ENCODE measurements at regions not wholly inside any gene's neighbourhood (a gene's known extent, or its start where the extent isn't known, plus 50 kb on each side); places are given as distances from the start of the nearest gene placed in this dataset.

DNA sequence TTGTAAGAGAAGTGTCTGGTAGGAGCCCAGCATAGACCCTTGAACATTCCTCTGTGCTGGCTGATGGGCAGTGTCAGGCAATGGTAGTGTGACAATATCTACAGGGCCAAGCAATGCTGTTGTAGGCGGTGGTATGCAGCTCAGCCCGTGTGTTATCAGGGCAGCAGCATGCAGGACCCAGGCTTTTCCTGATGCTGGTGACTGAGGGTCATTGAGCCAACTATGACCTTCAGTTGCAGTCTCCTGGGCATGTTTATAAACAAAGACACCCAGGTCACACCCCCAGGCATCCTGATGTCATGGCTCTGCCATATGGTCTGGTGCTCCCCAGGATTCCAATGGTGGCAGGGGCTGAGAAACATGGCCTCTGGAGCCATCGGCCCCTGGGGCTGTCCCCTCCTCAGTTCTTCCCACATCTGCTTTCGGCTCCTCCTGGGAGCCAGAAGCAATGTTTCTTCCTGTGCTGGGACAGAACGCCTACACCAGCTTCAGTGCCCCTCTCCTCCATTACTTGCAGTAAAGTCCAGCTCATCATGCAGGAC, 518.0 kb upstream of the HS6ST1 start:
- FAIRE-seq, result no peak

DNA sequence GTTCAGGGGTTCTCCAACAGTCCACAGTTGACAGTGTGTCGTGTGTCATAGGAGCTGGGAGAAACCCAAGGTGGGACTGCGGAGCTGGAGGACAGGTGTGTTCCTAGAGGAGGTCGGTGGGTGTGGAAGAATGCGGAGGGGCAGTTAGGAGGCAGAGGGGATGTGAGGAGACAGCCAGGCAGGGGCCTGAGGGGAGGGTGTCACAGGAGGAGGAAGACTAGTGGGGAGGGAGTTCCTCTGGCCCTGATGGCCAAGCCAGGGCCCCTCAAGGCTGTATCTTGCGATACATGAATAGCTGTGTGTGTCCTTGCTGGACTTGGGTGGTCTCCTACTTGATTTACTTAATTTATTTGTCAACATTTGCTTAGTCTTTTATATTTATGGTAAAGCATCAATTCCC, 519.6 kb upstream of the HS6ST1 start:
- FAIRE-seq, result no peak

DNA sequence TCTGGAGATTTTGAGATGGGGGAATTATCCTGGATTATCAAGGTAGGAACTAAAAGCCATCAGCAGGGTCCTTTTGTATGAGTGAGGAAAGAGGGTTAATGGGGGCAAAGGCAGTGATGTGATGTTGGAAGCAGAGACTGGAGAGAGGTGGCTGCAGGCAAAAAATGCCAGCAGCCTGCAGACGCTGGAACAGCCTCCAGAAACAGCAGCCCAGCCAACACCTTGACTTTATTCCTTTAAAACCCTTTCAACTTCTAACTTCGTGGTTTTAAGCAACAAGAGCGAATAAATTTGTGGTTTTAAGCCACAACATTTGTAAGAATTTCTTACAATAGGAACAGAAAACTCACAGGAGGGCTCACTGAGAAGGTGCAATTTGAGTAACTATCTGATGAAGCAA, 523.1 kb upstream of the HS6ST1 start:
- no peak for FAIRE-seq

DNA sequence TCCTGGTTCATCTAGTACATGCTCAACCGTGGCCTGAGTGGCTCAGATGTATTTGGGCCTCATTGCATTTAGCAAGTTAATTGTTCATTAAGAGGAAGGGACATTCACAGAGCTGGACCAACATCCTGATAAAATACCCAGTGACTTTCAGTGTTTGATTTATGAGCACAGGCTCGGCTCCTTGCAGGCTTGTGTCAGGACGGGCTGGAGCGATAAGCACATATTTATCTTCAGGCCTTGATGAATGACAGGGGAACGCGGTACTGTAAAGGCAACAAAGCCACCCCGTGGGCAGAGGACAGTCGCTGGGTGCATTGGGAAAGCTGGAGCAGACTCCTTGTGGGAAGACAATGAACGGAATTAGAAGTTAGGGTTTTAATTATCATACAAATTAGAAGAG, 548.6 kb upstream of the HS6ST1 start:
- no peak for FAIRE-seq

DNA sequence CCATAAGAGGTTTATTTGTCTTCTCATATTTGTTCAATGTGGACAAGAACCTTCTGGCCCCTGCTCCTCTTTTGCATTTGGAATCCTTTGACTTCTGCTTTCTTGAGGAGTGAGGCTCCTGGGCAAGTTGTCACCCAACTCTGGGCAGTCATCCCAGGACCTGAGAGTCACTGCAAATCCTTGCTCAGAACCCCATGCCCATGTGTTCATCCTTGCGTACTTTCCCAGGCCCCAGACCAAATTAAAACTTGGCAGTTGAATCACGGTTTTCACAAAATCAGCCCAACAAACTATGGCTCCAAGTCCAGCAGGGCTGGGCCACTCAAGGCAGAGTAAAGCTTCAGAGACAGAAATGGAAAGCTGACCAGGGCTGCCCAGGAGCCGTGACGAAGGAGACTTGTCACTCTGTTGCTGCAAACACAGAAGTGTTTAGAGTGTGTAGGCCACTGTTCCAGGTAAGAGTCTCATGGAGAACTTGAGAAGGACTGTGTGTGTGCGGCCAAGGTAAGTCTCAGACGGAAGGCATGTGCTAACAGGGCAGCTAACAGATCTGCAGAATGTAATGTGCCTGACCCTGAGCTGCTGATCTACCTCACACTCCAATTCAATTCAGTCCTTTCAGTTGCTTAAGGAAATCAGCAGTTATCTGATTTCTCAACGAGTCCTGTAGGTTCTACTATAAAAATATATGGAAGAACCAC, 549.4 kb upstream of the HS6ST1 start:
- no peak for FAIRE-seq

DNA sequence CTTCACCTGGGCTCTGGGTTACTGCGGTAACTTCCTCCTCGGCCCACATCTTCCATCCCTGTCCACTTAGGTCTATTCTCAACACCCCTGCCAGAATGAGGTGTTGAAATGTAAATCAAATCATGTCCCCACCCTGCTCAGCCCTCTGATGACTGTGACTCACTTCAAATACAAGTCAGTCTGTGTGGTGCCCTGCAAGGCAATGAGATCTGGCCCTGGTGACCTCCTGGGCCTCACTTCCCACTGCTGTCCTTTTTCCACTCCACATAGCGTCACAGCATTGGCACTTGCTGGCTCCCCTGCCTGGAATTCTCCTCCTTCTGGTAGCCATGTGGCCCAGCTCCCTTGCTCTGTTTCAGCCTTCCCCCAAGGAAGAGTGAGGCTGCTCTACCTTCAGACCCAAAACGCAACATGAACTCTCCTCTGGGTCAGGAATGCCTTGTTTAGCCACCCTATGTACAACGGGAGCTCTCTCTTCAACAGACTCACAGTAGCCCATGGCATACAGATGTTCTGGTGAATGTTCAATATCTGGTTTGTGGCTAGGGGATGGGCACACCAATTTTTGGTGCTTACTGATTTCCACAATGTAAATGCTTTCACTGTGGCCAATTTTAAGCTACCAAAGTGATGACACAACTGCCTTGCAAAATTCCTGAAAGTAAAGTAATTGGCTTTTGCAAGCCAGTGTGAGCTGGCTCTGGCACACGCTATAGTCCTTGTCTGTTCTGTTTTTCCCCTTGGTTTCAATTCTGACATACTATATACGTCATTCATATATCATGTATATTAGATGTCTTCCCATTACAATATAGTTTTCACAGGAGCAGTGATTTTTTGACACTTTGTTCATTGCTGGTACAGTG, 550.3 kb upstream of the HS6ST1 start:
- no peak for FAIRE-seq

DNA sequence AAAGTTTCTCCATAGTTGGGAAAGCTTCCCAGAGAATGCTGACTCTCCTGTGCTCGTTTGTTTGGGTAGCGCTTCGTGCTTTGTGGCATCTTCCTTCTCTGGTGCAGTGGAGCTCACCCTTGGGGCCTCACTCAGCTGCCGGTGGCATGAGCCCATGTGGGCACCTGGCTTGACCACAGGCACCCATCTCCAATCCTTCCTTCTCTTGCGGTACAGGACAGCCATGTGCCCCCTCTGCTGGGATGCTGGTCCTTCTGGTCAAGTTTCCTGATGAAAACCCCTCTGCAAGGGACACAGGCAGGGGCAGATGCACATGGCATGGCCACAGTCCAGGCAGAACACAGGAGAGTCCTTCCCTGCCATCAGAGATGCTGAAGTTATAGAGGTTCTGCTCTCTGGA, 555.9 kb upstream of the HS6ST1 start:
- FAIRE-seq, result no peak

DNA sequence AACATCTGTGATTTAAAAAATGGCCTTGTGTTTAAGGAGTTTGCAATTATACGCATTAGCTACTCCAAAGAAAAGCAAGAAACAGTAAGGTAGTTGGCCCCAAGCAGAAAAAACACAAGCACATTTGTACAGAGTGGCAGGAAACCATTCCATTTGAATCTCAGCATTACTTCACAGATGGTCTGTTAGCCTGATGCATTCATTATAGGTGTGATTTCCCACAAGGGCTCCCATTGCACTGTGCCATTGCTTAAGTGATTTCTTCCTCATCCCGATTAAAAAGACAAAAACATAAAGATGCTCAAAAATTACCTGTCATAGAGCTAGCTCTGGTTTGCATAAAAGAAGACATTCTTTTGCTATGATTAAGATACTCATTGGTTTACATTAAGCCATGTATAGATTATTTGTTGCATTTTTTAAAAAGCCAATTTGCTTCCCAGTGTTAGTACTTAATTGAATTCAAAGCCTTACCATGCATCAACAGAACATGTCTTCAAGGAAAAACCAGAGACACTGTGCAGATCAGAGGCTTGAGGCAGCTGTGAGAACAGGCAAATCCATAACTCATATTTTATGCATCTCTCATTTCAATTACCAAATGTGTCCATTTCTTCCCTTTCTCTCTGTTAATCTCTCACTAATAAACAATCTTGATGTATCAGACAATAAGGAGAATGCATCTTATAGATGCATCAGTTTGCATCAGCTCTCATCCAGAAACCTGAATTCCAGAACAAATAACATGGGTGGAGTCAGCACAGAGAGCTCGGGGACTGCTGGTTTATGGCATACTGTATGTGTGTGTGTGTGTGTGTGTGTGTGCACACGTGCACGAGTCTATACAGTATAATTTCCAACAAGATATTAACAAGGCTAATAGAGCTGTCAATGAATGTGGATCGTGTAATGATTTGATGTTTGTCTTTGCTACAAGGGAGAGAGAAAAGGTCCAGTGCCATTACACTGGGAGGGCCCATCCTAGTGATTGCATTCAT, 558.6 kb upstream of the HS6ST1 start:
- FAIRE-seq, result no peak

DNA sequence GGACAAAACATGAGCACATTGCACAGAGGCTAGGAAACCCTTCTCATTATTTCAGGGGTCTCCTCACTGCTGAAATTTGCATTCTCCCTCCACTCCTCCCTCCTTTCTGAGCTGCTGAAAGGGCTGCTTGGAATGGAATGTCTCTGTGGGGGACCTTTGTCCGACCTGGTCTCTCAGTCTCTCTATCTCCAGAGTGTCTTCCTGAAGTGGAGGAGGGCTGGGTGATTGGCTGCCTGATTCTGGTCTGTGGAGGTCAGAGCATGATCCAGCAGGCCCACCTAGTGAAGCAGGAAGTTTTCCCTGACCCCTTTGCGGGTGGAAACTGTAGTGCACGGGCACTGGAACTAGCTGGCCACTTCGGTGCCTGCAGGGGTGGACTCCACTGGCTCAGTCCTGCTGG, 560.5 kb upstream of the HS6ST1 start:
- FAIRE-seq, result no peak

DNA sequence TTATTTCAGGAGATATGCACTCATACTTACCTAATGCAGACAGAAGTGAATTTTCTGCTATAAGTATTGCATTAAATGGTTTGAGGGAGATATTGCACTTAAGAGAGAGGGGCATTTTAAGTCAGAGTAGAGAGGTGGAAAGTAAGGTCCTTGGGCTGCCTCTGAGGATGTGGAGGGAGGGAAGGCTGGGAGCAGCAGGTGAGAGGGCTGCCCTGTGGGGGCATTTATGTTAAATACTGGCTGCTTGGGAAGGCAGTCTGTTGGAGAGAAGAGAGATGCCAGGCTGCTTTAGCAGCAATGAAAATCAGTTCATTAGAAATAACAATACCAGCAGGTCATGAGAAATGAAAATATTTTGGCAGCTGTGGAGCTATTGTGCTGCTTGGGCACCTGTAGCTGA, 576.2 kb upstream of the HS6ST1 start:
- FAIRE-seq, result no peak

DNA sequence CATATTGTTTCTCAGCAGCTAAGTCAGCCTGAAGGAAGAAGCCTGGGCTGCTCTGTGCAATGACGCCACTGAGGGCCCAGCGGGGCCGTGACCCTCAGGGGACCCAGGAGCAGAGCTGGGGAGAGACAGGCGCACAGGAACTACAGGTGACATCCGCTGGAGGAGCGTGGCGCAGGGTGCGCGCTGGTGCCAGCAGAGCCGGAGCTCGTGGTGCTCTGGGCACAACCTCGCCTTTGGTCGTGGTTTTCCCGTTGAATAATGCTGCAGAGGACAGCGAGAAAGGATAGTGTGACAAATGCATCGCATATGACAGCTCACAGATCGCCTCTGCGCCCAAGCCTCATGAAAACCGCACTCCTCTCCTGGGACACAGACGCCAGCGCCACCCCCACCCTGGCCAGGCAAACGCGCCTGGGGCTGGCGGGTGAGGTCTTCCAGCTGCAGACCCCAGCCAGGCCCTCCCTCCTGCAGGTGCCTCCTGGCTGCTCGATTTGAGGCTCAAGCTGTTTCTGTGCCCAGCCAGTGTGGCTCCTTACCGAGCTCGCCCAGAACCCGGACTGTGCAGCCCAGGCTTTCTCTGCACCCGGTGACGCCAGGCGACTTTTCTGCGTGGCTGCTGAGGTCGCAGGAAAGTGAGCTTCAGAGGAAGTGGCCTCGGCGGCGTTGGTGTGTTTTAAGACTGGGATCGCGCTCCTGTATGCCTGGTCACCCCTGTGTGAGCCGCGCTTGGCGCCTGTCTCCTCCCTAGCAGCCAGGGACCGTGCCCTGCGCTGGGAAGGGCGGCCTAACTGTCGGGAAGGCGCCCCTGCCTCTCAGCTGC, 583.1 kb upstream of the HS6ST1 start:
- FAIRE-seq, result no peak

DNA sequence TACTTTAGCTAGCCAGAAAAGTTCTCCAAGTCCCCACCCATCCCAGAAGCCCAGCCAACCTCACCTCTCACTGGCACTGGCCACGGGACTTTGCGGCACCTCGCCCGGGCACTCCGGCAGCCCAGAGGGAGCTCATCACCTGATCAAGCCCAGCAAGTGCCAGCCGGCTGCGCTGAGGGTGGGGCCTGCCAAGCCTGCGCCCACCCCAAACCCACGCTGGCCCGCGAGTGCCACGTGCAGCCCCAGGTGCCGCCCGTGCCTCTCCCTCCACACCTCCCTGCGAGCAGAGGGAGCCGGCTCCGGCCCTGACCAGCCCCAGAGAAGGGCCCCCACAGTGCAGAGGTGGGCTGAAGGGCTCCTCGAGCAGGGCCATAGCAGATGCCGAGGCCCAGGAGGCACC, 585.0 kb upstream of the HS6ST1 start:
- FAIRE-seq, result no peak

DNA sequence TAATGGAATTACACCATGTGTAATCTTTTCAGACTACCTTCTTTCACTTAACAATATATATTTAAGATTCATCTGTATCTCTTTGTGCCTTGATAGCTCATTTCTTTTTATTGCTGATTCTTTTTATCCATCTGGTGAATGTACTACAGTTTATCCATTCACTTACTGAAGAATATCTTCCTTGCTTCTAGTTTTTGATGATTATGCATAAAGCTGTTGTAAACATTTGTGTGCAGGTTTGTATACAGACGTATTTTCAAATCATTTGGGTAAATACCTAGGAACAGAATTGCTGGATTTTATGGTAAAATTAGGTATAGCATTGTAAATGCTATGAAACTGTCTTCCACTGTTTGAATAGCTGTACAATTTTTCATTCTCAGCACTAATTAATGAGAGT, 592.6 kb upstream of the HS6ST1 start:
- no peak for FAIRE-seq

DNA sequence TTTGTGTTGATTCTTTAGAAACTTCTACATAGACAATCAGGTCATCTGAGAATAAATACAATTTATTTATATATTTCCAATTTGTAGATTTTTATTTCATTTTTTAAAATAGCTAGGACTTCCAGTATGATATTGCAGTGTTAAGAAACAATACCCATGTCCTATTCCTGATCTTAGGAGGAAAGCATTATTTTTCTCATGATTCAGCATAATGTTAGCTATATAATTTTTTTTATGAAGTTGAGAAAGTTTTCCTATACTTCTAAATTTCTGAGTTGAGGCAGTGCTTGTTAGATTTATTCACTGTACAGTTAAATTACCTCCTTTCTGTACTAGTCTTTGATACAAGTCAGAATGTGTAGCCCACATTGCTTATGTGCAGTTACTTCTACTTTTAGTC, 595.7 kb upstream of the HS6ST1 start:
- FAIRE-seq, result no peak

DNA sequence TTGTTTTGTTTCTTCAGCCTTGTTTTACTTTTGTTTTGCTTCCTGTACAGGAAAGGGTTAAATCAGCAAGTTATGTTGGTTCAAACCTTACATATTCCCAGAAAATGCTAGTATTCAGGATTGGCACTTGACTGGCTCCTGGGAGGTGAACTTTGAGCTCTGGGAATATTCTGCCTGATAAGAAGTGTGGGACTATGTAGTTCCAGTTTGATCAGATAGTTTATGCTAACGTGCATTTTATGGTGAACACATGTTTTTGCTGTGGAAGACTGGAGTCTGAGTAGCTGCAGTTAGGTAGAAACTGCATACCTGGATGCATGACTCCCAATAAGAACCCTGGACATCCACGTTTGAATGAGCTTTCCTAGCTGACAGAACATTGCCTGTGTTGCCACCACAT, 603.1 kb upstream of the HS6ST1 start:
- FAIRE-seq, result no peak

DNA sequence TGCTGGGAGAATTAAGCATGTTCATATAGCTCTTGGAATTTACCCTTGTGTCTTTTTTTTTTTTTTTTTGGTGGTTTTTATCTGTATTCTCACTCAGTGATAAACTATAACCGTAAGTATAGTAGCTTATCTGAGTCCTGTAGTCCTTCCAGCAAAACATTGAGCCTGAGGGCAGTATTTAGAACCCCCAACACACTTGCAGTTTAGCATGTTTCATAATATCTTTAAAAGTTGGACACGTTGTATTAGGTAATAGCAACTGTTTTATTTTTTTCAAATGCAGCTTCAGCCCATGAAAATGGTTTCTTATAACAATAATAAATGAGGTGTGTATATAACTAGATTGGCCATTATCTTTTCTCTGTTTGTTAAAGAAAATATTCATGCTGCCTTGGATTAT, 603.5 kb upstream of the HS6ST1 start:
- FAIRE-seq, result no peak

DNA sequence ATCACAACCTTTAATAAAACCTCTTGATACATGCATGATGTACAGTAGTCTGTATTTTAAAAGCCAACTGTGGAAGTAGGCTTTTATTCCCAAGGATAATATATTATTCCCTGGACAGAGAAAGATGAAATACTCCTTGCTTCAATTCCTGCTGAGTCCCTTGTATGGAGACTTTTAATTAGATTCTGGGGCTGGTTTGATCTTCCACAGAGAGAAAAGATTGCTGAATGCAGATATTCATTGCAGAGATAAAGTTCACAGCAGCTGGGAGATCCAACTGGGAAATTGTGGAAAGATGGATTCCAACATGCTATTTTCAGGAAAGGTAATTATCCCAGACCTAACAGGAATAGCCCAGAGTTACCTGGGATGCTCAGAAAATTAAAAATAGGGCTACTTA, 607.0 kb upstream of the HS6ST1 start:
- FAIRE-seq, result no peak

DNA sequence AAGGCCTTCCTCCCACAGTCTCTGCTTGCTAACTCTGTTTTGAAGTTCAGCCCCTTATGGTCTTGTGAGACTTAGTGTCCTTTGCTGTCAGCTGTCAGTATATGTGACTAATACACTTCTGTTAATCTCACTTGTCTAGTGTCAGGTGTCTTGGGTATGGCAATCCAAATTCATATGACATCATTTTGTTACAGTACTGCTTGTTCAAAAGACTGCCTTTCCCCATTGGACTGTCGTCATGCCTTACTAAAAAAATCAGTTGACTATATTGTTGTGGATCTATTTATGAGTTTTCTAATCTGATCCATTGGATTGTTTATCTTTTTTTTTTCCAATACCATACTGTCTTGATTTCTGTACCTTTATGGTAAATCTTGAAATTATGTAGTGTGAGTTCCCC, 611.4 kb upstream of the HS6ST1 start:
- FAIRE-seq, result no peak

DNA sequence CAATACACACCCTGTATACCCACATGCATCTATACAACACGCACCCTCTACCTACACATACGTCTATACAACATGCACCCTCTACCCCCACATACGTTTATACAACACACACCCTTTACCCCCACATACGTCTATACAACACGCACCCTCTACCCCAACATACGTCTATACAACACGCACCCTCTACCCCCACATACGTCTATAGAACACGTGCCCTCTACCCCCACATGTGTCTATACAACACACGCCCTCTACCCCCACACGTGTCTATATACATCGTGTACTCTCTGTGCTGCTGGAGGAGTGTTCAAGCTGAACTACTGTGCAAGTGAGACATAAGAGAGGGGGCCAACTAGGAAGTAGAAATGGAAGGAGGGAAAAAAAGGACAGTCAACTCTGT, 621.7 kb upstream of the HS6ST1 start:
- FAIRE-seq, result no peak

DNA sequence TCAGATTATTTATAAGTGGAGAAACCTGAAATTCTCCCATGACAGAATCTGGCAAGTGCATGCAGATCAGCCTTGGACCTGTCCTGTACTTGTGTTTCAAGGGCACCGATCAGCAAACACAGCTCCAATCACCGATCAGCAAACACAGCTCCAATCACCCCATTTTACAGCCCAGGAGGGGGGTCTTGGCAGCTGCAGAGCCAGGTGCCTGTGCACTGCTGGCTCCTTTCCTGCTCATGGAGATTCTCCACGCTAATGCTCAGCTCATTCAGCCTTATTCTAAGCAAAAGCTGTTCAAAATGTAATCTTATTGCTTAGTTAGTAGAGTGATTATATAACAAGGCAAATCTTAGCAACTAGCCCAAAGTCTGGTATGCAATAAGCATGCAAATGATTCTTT, 623.1 kb upstream of the HS6ST1 start:
- FAIRE-seq, result no peak

DNA sequence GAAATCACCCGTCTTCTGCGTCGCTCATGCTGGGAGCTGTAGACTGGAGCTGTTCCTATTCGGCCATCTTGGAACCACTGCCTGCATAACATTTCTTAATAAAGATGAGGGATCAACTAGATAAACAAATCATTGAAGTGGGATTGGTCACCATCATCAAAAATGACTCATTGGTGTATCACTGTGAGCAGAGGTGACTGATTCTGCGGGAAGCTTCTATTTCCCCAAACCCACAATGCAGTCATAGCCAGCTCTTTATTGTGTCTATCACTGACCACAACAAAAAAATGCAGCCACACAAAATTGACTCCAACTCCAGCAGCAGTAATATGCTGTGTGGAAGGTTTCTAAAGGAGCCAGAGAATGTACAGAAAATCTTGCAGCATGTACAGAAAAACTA, 630.7 kb upstream of the HS6ST1 start:
- FAIRE-seq, result no peak

DNA sequence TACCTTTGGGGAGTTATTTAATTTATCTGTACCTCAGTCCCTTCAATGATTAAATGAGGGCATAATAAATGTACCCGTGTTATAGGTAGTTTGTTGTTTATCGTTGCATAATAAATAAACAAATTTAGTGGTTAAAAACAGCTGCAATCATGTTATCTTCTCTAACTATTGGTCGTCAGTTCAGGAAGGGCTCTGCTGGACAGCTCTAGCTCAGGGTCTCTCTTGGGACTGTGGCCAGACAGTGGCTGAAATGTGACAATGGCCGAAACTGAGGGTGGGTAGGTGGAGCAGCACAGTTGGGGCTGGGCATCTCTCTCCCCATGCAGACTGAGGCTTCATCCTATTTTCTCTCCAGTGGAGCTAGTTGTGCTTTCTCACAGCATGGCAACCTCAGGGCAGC, 632.1 kb upstream of the HS6ST1 start:
- FAIRE-seq, result no peak
